H1 (cell line): ENCODE measurements at regions not wholly inside any gene's neighbourhood (a gene's known extent, or its start where the extent isn't known, plus 50 kb on each side); places are given as distances from the start of the nearest gene placed in this dataset.

Experiments
- CTCF ChIA-PET: fragments of 300-600 bp; sonication (Branson Sonifier 250); formaldehyde crosslinking; loops from one replicate; lab custom pipeline; 2021; ENCODE audit not compliant: partially characterized antibody; lab: Charles Lee
- POLR2A ChIA-PET: fragments of 300-600 bp; sonication (Branson Sonifier 250); formaldehyde crosslinking; loops from one replicate; lab custom pipeline; 2021; ENCODE audit warnings: inconsistent platforms; ENCODE audit not compliant: partially characterized antibody; lab: Charles Lee
- DNase-seq, 2 experiments: peaks; one replicate each; pipeline versions ENCODE4 v3.0.0 to v3.0.0-alpha.2; 2010 to 2022; ENCODE audit warnings: low spot score in 2 of 2, low read depth in 1 of 2, mixed read lengths in 1 of 2
- FAIRE-seq: peaks from 2 replicates; lab custom pipeline; 2011; peaks lifted over from hg19 to GRCh38; lab: Jason Lieb, UNC
- H2AFZ ChIP-seq: 2 replicates; pipeline ENCODE4 v1.8.1; 2012; ENCODE audit warnings: low read length, inconsistent platforms
- H2AK5ac ChIP-seq: 2 replicates; pipeline ENCODE4 v1.6.1; 2013; ENCODE audit warnings: low read depth, low read length
- H2BK120ac ChIP-seq: replicated peaks from 2 replicates; pipeline ENCODE3; 2013; ENCODE audit warnings: low read depth, low read length, inconsistent platforms
- H2BK12ac ChIP-seq: 2 replicates; pipeline ENCODE4 v1.6.1; 2013; ENCODE audit warnings: low read depth, low read length
- H2BK15ac ChIP-seq: 2 replicates; pipeline ENCODE4 v1.6.1; 2013; ENCODE audit warnings: low read length
- H2BK20ac ChIP-seq: 2 replicates; pipeline ENCODE4 v1.6.1; 2013; ENCODE audit warnings: low read length
- H2BK5ac ChIP-seq: 2 replicates; pipeline ENCODE4 v1.6.1; 2013; ENCODE audit warnings: low read depth, low read length
- H3K14ac ChIP-seq: 2 replicates; pipeline ENCODE4 v1.6.1; 2013; ENCODE audit warnings: inconsistent platforms; ENCODE audit not compliant: insufficient read length
- H3K18ac ChIP-seq: 2 replicates; pipeline ENCODE4 v1.6.1; 2013; ENCODE audit warnings: low read length; ENCODE audit errors: extremely low read depth
- H3K23ac ChIP-seq: 2 replicates; pipeline ENCODE4 v1.6.1; 2013; ENCODE audit warnings: inconsistent platforms; ENCODE audit not compliant: insufficient read length
- H3K23me2 ChIP-seq: 2 replicates; pipeline ENCODE4 v1.6.1; 2013; ENCODE audit warnings: low read depth, low read length
- H3K27ac ChIP-seq: 2 replicates; pipeline ENCODE4 v1.6.1; 2011; ENCODE audit warnings: low read depth, low read length, inconsistent platforms
- H3K27me3 ChIP-seq, 4 experiments: replicated peaks in 1 of 4; 1 replicate in 1 of 4; 2 replicates in 3 of 4; pipeline versions ENCODE4 v1.6.1 to v1.8.1; 2011 to 2013; ENCODE audit warnings: low read length in 3 of 4, mild to moderate bottlenecking in 3 of 4, inconsistent platforms in 2 of 4, mixed read lengths in 2 of 4, moderate library complexity in 1 of 4; ENCODE audit not compliant: control insufficient read depth in 3 of 4, insufficient read depth in 3 of 4; ENCODE audit errors: extremely low read depth in 1 of 4
- H3K36me3 ChIP-seq, 4 experiments: 2 replicates each; pipeline versions ENCODE4 v1.6.1 to v1.8.1; 2011 to 2013; ENCODE audit warnings: mild to moderate bottlenecking in 4 of 4, low read length in 3 of 4, moderate library complexity in 2 of 4, control low read depth in 1 of 4, inconsistent platforms in 1 of 4; ENCODE audit not compliant: insufficient read depth in 4 of 4, control insufficient read depth in 2 of 4
- H3K4ac ChIP-seq: replicated peaks from 2 replicates; pipeline ENCODE3; 2013; ENCODE audit warnings: low read length, low read depth, mixed read lengths, inconsistent platforms; ENCODE audit not compliant: insufficient read length
- H3K4me1 ChIP-seq, 4 experiments: replicated peaks in 1 of 4; 1 replicate in 1 of 4; 2 replicates in 3 of 4; pipeline versions ENCODE4 v1.6.1 to v1.8.1; 2011 to 2013; ENCODE audit warnings: low read length in 3 of 4, inconsistent platforms in 2 of 4, mixed read lengths in 1 of 4; ENCODE audit not compliant: insufficient read depth in 4 of 4, control insufficient read depth in 3 of 4
- H3K4me2 ChIP-seq, 2 experiments: 2 replicates each; pipeline versions ENCODE4 v1.6.1 to v1.8.1; 2011 to 2013; ENCODE audit warnings: low read depth in 2 of 2, low read length in 2 of 2, control low read depth in 1 of 2, inconsistent platforms in 1 of 2, mild to moderate bottlenecking in 1 of 2; ENCODE audit not compliant: insufficient read depth in 1 of 2
- H3K4me3 ChIP-seq, 4 experiments: fragments of 200-600, 300-600 bp in 1 of 4; sonication (generic), shearing (Covaris generic), sonication (Bioruptor Twin) in 1 of 4; 2 replicates each; pipeline versions ENCODE4 v1.5.1 to v1.8.1; 2011 to 2016; ENCODE audit warnings: low read length in 4 of 4, low read depth in 3 of 4, control low read depth in 2 of 4, inconsistent platforms in 2 of 4, mild to moderate bottlenecking in 2 of 4, mixed read lengths in 1 of 4, moderate library complexity in 1 of 4; ENCODE audit not compliant: insufficient read depth in 2 of 4; ENCODE audit errors: extremely low read depth in 1 of 4
- H3K56ac ChIP-seq: replicated peaks from 2 replicates; pipeline ENCODE3; 2013; ENCODE audit warnings: low read depth, mild to moderate bottlenecking, mixed read lengths, low read length, inconsistent platforms; ENCODE audit not compliant: insufficient read length
- H3K79me1 ChIP-seq: 2 replicates; pipeline ENCODE4 v1.6.1; 2013; ENCODE audit warnings: low read depth, low read length, control low read depth
- H3K79me2 ChIP-seq, 2 experiments: 2 replicates each; pipeline versions ENCODE4 v1.6.1 to v1.8.1; 2012 to 2013; ENCODE audit warnings: low read length in 2 of 2, mild to moderate bottlenecking in 2 of 2, inconsistent platforms in 1 of 2; ENCODE audit not compliant: insufficient read depth in 2 of 2, control insufficient read depth in 1 of 2
- H3K9ac ChIP-seq, 4 experiments: replicated peaks in 1 of 4; 1 replicate in 1 of 4; 2 replicates in 3 of 4; pipeline versions ENCODE4 v1.6.1 to v1.8.1; 2011 to 2013; ENCODE audit warnings: low read depth in 3 of 4, low read length in 3 of 4, control low read depth in 2 of 4, mild to moderate bottlenecking in 2 of 4, moderate library complexity in 2 of 4, inconsistent platforms in 1 of 4; ENCODE audit errors: extremely low read depth in 1 of 4
- H3K9me3 ChIP-seq, 2 experiments: 2 replicates each; pipeline versions ENCODE4 v1.6.1 to v1.8.1; 2012 to 2013; ENCODE audit warnings: mild to moderate bottlenecking in 2 of 2, moderate library complexity in 2 of 2, control low read depth in 1 of 2, inconsistent platforms in 1 of 2, low read depth in 1 of 2, low read length in 1 of 2, mixed read lengths in 1 of 2; ENCODE audit not compliant: insufficient read depth in 2 of 2
- H4K20me1 ChIP-seq, 2 experiments: replicated peaks in 1 of 2; 2 replicates each; pipeline versions ENCODE3 to v1.8.1; 2011 to 2013; ENCODE audit warnings: inconsistent platforms in 2 of 2, low read length in 2 of 2, mild to moderate bottlenecking in 1 of 2; ENCODE audit not compliant: insufficient read depth in 2 of 2, control insufficient read depth in 1 of 2
- H4K5ac ChIP-seq: 2 replicates; pipeline ENCODE4 v1.6.1; 2013; ENCODE audit warnings: low read length, low read depth, mixed read lengths, inconsistent platforms; ENCODE audit not compliant: insufficient read length
- H4K8ac ChIP-seq: 2 replicates; pipeline ENCODE4 v1.8.0; 2013; ENCODE audit warnings: mild to moderate bottlenecking, moderate library complexity, low read length, inconsistent platforms; ENCODE audit not compliant: insufficient read depth; ENCODE audit errors: extremely low read depth
- H4K91ac ChIP-seq: replicated peaks from 2 replicates; pipeline ENCODE3; 2013; ENCODE audit warnings: low read length, mixed read lengths, inconsistent platforms; ENCODE audit not compliant: insufficient read length
- RAD21 ChIP-seq, 2 experiments: IDR thresholded peaks in 1 of 2; conservative IDR thresholded peaks in 1 of 2; 2 replicates each; pipeline ENCODE4 v1.6.1; 2011; ENCODE audit warnings: low read depth in 2 of 2, low read length in 2 of 2, improper control_type of control experiment in 1 of 2, inconsistent platforms in 1 of 2, mild to moderate bottlenecking in 1 of 2, moderate library complexity in 1 of 2
- RBBP5 ChIP-seq: IDR thresholded peaks from 2 replicates; pipeline ENCODE4 v1.7.1; 2012; ENCODE audit warnings: low read depth, mild to moderate bottlenecking, inconsistent platforms, low read length, moderate library complexity, borderline replicate concordance
- SRF ChIP-seq: IDR thresholded peaks from 2 replicates; pipeline ENCODE4 v1.6.1; 2011; ENCODE audit warnings: mild to moderate bottlenecking, low read depth, low read length, moderate library complexity
- WGBS, 2 experiments: shearing (Covaris generic) in 1 of 2; methylation state at CpG; one replicate each; pipeline versions ENCODE4 v1.1.6 to v1.1.7; 2013 to 2015; ENCODE audit warnings: low lambda C conversion rate in 2 of 2, mixed read lengths in 2 of 2, inconsistent platforms in 1 of 2, low coverage in 1 of 2, missing lambda C conversion rate in 1 of 2; ENCODE audit not compliant: insufficient replicate concordance in 2 of 2, insufficient coverage in 1 of 2, insufficient read length in 1 of 2; ENCODE audit errors: extremely low coverage in 1 of 2, missing lambda C conversion rate in 1 of 2; 5-methylcytosine and 5-hydroxymethylcytosine counted together

- Histone ChIP-seq H3K79me1 (no peaks in the 10 kb centered on the region), H3K36me3 (no peaks in the 10 kb centered on the region), H3K14ac (no peak overlapping the region), H3K4me3 (no peak overlapping the region), H4K5ac (no peak overlapping the region), H3K9ac (no peak overlapping the region), H3K4me2 (no peak overlapping the region), H2BK5ac (no peak overlapping the region), H2BK20ac (no peak overlapping the region), H3K18ac (no peak overlapping the region), H2AFZ (no peak overlapping the region), H3K23me2 (no peaks in the 10 kb centered on the region), H3K56ac (no peak overlapping the region), H3K27ac (no peak overlapping the region), H2BK120ac (no peak overlapping the region), H2AK5ac (no peak overlapping the region), H3K9me3 (0 out of 4 replicates have a peak, but pooled peaks cover 0 to 2% of the 10 kb centered on the region in 2 experiments), H2BK15ac (no peak overlapping the region), H3K79me2 (no peaks in the 10 kb centered on the region), H3K27me3 (peaks cover 0 to 1% (median 0%) of the 10 kb centered on the region in 4 experiments; a peak in 1 of 7 replicates), H4K91ac (no peak overlapping the region), H3K4me1 (no peaks in the 10 kb centered on the region), H3K23ac (no peak overlapping the region), H2BK12ac (no peak overlapping the region), H4K8ac (no peak overlapping the region), H3K4ac (no peak overlapping the region), H4K20me1 (no peaks in the 10 kb centered on the region)
- DNase-seq (no peak), FAIRE-seq (no peak)
- no peak for TF ChIP-seq RBBP5
- TF ChIP-seq SRF: no peak
- TF ChIP-seq RAD21 (IDR thresholded peaks at IDR 0.05 in 1 of 2, conservative IDR thresholded peaks at IDR 0.05 in 1 of 2; ENCODE audit: low read depth in 2 of 2, low read length in 2 of 2): no peak
- CTCF ChIA-PET: interaction anchor here (0.8 kb wide), 1 partner anchor 10 kb away, joined by 3 read pairs; no protein-coding TSS in a partner anchor
- POLR2A ChIA-PET: interaction anchor here (0.9 kb wide), 1 partner anchor 66 kb away, joined by 3 read pairs; no protein-coding TSS in a partner anchor
- WGBS, 2 experiments: 79% methylated on average over 2 of the region's 2 CpGs; no CpG with 5 or more reads in 1 of the 2 experiments
These were observed 485.4 kb downstream of the HTR7 start for GRCh38 chr10:90372451-90372850.
